HG02763 (cell line): ENCODE measurements at regions not wholly inside any gene's neighbourhood (a gene's known extent, or its start where the extent isn't known, plus 50 kb on each side); places are given as distances from the start of the nearest gene placed in this dataset.
"Not testable (repeated sequence)": the region's sequence is repeated elsewhere in the genome, so short reads cannot be mapped to it uniquely, and the experiment has no call there.

Source experiments
- ATAC-seq: cut with Tn5 transposase; IDR thresholded peaks from one replicate; pipeline ENCODE4 v1.9.1; 2021; ENCODE audit warnings: mild to moderate bottlenecking, moderate library complexity; ENCODE audit not compliant: unreplicated experiment

DNA sequence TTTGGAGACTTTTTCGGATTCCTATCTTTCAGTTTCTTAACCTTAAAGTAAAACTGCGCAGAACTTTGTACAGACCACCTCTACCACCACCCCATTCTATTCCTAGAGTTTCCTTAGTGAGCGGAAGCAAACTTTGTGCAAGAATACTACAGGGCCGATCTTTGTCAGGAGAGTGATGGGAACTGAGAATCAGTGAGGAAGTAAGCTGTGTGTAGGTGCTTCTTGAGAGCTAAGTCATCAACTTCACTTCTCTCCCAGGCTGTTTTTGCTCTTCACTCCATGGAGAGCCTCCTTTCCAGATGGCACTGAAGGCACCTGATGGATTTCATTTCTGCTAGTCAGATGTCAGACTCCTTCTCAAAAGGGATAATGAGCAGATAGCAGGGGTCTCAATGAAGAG lies 127.3 kb downstream of the SPATA31D1 start:
- no peak for ATAC-seq

DNA sequence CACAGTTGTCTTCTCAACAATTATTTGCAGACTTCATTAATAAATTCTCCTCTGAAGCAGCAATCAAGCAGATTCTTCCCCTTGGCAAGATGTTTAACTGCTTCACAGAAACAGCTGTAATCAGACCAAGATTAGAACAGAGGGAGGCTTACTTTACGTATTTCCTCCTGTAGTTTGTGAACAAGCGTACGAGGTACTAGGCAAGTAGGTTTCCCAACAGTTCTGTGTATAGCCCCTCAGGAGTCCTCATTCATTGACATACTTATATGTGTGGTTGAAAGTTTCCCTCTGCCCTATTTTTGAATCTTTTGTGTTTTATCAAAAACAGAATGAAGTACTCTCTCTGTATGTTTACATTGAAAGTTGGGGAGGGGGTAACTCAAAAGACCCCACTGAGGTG lies 128.0 kb downstream of the SPATA31D1 start:
- no peak for ATAC-seq

DNA sequence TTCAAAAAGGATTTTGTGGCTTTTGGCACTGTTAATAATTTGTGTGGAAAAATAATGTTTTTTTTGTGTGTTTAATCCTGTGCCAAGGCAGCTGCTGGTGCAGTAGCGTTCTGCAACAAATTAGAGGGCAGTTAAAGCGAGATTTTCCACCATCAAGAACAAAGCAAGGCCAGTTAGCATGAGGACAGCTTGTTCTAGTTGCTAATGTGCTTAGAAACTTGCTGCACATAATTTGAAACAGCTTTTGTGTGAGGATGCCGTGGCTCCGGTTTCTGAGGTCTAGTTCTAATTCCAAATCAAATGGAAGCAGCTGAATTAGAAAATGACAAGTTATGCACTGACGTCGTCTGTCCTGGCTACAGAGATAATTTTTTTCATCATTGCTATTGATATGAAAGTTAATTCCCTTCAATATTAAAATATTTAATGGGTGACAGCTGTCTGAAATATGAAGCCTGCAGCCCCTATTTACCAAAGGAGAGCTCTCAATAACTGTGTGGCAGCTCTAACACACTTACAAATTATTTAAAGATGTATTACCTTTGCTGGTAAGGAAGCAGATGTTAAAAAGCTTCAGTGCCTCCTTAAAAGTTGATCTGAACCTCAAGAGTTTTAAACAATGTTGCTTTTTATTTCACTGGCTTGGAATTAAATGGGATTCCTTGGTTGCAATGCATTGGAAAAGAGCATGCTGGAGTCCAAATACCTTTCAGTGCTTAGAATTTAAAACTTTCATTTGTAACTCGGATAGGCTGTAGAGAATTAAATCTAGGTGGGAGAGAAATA lies 128.6 kb downstream of the SPATA31D1 start:
- ATAC-seq: no peak

DNA sequence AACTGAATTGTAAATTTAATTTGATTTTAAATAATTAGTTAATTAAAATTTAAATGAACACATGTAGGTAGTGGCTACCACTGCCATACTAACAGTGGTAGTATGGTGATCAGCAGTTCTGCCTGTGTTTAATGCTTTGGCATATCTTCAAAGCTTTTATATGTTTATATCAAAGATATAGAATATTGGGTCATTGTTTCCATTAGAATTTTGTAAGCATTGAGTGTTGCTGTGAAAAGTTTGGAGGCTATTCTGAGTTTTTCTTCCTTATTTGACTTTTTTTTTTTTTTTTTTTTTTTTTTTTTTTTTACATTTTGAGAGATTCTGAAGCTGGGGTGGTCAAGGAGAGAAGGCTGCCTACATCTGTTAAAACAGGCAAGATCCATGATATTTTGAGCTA lies 134.2 kb downstream of the SPATA31D1 start:
- no peak for ATAC-seq

DNA sequence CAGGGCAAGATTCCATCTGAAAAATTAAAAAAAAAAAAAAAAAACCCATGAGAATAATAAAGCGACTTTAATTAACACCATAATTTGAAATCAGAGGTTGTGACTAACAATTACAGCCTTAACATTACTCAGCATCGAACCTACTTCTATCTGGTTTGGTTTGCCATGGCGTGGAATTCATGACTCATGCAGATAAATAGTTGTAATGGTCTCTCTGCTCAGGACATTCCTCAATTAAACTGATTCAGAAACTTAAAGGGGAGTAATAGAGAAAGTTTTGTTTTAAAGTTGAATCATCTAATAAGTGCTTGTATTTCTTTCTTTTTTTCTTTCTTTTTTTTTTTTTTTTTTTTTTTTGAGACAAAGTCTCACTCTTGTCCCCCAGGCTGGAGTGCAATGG lies 135.5 kb downstream of the SPATA31D1 start:
- ATAC-seq: no peak

DNA sequence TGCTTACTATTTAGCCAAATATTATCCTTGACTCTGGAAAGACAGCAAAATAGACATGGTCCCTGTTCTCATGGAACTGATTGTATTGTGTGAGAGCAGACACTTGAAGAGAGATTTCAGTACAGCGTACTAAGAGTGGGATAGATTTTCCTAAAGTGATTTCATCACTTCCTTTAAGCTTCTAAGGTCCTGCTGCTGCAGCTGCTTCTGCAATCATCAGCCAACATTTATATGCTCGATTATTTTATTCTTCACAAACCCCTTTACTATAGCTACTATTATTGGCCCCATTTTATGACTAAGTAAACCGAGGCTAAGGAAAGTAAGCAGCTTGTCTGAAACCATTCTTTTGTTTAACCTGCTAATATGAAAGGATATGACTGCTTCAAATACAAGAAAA lies 137.7 kb downstream of the SPATA31D1 start:
- no peak for ATAC-seq

DNA sequence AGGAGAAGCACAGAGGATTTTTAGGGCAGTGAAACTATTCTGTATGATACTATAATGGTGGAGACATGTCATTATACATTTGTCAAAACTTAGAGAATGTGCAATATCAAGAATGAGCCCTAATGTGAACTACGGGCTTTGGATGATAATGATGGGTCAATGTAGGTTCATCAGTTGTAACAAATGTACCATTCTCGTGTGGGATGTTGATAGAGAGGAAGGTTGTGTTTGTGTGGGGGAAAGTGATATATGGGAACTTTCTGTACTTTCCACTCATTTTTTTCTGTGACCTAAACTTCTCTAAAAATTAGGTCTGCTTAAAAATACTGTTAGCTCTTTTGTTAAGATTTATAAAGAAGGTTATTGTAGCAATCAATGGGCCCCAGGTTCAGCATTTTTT lies 138.9 kb downstream of the SPATA31D1 start:
- ATAC-seq: no peak

DNA sequence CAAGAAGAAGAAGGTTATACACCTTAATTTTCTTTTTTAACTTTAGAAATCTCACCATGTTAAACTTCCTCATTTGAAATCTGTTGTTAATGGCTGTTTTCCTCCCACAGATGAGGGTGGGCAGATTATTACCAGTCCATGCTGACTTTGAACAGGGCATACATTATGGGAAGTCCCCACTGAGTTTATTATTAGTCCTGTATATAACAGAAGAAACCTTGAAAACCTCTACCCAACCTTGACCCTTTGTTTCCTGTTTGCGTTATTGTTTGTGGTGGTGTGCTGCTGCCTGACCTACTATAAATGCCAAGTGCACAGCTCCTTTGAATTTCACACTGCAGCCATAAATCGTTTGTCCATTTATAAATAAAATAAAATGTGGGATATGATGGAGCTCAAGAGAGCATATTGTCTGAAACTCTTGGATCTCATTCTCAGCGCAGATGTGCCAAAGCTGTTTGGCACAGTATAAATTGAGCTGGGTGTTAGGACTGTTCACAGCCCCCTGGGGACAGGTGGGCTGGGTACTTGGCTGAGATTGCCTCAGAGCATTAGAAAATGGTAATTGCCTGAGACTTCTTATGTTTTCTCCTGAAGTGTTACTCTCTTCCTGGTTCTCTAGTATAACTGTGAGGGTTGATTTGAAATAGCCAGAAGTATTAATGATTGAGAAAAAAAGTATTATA lies 139.6 kb downstream of the SPATA31D1 start:
- ATAC-seq: peak; percentile 85

DNA sequence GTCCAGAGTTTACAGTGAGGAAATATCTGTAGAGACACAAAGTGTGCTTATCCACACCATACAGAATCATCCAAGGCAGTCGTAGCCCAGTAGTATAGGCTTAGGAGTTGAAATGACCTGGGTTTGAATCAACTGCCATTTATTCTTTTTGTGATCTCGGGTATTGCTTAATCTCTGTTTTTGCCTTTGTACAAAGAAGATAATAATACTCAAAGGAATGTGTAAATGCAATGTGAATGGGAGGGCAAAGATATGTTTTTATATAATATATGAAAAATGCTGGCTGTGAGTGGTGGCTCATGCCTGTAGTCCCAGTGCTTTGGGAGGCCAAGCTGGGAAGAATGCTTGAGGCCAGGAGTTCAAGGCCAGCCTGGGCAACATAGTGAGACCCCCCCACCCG lies 141.1 kb downstream of the SPATA31D1 start:
- ATAC-seq: no peak

DNA sequence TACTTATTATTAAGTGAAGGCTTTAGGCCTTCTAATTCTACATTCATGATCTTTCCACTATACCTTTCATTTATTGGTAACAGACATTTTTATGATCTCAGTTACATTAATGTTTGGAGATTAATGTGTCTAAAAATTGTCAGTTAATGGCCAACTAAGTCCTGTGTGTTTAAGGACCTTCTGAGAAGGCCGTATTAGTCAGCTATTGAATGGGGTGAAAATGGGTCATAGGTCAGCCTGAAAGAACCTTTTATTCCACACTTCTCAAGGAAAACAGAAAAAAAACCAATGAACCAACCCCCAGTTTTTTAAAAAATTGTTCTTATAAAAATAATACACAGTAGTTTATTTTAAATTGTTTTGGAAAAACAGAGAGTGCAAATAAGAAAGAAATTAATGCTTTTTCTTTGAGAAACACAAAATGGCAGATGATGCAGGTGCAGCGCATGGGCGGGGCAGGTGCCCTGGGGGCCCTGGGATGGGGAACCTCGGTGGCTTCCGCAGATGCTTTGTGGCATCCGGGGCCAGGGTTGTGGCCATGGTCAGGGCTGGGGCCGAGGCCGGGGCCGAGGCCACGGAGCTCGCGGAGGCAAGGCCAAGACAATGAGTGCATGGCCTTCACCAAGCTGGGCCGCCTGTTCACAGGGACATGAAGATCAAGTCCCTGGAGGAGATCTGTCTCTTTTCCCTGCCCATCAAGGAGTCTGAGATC lies 141.9 kb downstream of the SPATA31D1 start:
- ATAC-seq: no peak

DNA sequence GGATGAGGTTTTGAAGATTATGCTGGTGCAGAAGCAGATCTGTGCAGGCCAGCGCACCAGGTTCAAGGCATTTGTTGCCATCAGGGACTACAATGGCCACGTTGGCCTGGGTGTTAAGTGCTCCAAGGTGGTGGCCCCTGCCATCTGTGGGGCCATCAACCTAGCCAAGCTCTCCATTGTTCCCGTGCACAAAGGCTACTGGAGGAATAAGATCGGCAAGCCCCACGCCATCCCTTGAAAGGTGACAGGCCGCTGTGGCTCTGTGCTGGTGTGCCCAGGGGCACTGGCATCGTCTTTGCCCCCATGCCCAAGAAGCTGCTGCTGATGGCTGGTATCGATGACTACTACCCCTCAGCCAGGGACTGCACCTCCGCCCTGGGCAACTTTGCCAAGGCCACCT lies 142.5 kb downstream of the SPATA31D1 start:
- no peak for ATAC-seq

DNA sequence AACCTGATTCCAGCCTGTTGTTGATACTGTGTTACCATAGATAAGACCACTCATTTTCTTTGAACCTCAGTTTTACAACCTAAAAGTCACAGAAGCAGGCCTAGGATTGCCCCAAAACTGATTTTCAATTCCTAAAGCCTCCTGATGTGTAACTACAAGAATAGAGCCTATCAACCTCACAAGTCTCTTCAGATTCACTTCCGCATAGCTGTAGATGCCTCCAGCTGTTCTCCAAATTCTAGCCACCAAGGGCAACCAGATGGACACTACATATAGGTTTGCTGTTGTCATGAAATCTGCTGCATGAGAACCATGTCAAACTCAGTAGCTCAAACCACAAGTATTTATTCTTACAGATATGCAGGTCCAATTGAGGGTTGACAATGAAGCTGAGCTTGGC lies 143.5 kb downstream of the SPATA31D1 start:
- ATAC-seq: no peak

DNA sequence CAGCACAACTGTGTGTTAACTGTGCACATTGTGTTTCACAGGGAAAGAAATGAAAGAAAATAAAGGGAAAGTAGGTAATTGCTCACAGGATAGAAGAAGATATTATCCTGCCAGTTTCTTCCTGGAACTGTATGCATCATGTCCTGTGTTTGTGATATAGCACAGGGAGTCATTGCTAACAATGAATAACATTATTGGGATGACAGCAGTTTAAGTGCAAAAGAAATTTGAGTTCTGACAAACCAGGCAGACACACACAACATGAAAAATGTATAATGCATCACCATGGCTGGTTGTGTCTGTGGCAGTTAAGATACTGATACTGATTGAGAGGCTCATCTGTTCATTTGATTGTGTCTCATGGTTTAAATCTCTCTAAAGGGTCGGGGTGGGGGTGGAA lies 145.4 kb downstream of the SPATA31D1 start:
- no peak for ATAC-seq

DNA sequence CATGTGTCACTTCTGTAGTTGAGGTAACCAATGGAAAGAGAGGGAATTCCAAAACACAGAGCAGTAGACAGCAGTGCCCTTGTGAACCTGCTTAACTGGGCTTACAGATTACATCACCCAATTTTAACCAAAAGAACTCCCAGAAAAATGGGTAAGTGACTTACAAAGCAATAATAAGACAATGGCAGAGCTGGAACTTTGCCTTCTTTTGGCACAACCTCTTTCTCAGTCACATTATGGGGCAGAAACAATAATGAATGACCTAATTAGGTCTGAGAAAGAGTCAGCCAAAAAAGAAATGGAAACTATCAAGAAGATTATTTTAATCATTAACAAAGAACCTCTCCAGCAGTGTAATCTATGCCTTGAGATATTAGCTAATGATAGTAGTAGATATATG lies 146.5 kb downstream of the SPATA31D1 start:
- ATAC-seq: no peak

DNA sequence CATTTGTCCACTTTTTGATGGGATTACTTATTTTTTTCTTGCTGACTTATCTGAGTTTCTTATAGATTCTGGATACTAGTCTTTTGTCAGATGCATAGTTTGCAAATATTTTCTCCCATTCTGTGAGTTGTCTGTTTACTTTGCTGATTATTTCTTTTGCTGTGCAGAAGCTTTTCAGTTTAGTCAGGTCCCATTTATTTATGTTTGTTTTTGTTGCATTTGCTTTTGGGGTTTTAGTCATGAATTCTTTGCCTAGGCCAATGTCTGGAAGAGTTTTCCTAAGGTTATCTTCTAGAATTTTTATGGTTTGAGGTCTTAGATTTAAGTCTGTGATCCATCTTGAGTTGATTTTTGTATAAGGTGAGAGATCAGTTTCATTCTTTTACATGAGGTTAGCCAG lies 149.5 kb downstream of the SPATA31D1 start:
- not testable (repeated sequence) for ATAC-seq

DNA sequence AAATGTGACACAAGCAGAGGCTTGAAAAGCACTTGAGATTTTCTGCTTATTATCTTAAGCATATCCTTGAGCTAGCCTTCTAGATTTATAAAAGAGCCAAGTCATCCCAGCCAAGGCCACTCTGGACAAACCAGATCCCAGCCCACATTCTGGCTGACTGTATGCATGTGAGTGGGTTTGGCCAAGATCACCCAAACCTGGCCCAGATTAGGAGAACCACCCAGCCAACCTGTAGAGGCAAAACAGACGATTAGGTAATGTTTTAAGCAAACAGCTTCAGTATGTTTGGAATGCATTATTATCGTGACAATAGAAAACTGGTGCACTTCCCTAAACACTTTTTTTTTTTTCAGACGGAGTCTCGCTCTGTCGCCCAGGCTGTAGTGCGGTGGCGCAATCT lies 151.9 kb downstream of the SPATA31D1 start:
- ATAC-seq: no peak

DNA sequence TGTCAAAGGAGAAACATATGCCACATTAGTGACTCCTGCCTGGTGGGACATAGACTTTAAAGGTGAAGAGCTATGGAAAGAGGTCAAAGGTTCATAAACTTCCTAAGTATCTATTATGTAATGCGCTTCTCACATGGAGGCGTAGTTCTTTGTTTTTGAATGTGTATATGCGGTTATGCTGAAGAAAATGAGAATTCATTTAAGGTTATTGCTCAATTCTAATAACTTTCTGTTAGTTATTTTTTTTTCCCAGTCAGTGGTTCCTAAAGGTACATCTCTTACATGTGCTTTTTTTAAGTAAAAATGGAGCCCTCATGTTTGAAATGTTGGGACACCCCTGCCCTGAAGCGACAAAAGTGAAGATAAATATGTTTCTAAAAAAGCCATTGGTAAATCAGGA lies 156.2 kb downstream of the SPATA31D1 start:
- ATAC-seq: no peak

DNA sequence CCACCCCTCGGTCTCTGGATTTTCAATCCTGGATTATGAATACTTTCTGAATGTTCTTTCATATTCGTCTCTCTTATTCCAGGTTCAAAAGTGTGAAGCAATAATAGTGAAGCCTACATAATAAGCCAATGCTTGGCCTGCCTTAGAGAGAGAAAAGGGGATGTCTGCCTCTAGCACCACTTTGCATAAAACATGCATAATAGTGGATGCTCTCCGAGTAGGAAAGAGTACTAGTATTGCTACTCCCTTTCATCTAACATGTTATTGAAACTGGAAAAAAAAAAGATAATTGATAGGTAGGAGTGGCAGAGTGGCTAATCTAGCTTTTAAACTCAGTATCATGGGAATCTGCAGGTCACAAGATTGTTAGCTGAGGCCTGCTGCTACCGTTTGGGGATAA lies 158.1 kb downstream of the SPATA31D1 start:
- no peak for ATAC-seq

DNA sequence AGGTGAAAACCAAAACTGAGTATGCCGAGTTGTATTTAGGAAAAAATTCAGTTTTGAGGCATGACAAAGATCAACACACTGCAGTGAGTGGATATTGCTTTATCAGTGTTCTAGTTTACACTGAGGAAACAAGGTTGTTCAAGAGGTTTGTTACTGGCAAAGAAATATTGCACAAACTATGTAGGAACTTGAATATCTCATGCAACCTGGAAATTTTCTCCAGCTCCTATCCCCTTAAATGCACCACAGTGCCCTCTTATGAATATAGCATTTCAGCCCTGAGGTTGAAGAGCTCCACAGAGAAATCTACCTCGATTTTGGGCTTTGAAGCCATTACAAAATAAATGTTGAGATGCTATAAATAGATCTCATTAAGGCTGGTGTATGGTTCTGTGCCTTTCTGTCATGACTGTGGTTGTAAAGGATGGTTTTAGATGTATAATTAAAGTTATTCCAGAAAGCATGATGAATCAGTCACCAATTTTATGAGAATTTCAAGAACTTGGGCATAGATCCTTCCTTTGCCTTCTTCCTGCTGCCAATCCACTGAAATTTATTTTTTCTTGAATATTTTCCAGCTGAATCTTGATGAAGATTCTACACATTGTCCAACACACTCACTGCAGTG lies 159.3 kb downstream of the SPATA31D1 start:
- no peak for ATAC-seq

DNA sequence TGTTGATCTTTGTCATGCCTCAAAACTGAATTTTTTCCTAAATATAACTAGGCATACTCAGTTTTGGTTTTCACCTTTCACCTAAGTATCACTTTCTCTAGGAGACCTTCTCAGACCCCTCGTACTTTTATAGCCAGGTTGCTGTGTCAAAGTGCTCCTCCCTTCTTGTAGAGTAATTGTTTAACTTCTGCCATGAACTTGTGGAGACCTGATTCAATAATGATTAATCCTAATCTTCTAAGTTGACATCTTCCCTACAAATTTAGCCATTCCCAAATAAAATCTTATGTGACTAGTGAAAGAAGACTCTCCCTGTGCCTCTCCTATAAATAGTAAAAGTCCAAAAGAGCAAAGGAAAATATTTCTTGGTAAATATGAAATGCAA lies 159.8 kb downstream of the SPATA31D1 start:
- no peak for ATAC-seq

DNA sequence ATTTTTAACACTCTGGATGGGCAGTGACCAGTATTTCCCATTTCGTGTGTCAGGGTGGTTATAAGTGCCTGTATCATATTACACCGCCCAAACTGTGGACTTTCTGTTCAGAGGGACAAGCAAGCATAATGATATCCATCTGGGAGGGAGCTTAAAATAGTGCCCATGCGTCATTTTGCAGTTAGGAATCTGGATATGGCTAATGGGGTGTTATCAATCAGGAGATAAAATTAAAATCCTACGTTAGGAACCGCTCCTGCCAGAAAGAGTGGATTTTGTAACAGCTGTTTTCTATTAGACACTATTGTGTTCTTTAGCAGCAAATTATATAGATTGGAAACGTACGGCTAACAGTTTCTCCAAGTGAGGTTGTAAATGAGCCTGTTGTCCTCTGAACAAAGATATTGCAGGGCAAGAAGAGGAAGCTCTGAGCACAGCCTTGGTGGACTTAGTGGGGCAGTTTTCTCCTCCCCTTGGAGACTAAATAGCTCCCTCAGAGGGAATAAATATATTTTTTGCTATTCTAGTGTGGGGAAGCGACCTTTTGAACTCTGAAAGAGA lies 160.4 kb downstream of the SPATA31D1 start:
- ATAC-seq: no peak
